GM19238 (cell line): ENCODE measurements at regions not wholly inside any gene's neighbourhood (a gene's known extent, or its start where the extent isn't known, plus 50 kb on each side); places are given as distances from the start of the nearest gene placed in this dataset.

Source experiments
- DNase-seq: peaks from one replicate; pipeline ENCODE4 v3.0.0; 2011; ENCODE audit warnings: low spot score; ENCODE audit not compliant: insufficient read length

- no peak for DNase-seq
These were observed 475.5 kb downstream of the CETN3 start for GRCh38 chr5:89934069-89934468.

- no peak for DNase-seq
These were observed 476.8 kb downstream of the CETN3 start for GRCh38 chr5:89932771-89933181.

GRCh38 chr5:89930591-89931392 lies 478.8 kb downstream of the CETN3 start:
- no peak for DNase-seq

- no peak for DNase-seq
These were observed 479.7 kb downstream of the CETN3 start for GRCh38 chr5:89929834-89930233.

DNA sequence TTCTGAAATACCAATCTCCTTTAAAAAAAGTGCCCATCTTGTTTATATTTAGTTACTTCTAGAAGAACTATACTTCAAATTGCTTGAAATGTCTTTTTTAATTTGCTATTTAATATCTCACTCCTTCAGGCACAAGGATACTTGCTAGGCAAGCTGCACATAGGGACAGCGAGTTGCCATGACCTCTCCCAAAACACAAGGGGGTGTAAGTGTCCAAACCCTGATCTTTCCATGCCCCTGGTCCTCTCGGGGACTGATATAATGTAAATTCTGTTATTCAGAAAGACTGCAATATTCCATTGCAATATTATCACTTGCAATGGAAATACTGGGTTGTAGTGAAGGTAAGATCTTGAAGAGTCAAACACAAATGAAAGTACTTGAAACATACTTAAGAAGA lies 480.4 kb downstream of the CETN3 start:
- no peak for DNase-seq

DNA sequence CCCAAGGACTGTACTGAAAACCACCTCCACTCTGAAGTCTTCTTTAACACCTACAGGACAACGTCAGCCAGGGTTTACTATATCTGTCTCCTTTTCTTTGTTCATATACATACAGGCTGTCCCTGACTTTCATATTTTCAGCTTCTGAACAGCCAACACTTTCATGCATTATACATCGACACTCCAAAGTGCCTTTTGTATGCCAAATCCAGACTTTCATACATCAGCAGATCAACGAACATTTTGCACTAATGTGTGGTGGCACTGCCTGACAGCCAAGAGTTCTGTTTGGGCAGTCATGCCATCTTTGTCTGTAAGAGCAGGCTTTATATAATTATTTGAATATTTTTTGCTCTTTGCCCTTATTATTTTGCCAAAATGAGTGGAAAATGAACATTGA lies 487.4 kb downstream of the CETN3 start:
- no peak for DNase-seq

DNA sequence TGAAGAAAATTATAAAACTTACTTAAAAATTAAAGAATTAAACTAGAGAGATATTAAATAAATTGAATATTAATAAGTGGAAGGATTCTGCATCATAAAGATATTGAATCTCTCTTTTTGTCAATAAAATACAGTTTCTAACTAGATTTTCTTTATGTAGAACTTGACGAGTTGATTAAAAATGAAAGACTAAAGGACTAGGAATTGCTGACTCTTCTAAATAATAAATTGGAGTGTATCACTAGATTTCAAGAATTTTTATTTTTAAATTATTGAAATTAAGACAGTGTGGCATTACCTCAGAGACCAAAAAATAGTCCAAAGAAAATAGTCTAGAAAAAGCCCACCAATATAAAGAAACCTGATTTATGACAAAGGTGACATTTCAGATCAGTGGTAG lies 492.4 kb downstream of the CETN3 start:
- no peak for DNase-seq

GRCh38 chr5:89916131-89916530 lies 493.4 kb downstream of the CETN3 start:
- DNase-seq: no peak

GRCh38 chr5:89908876-89909275 lies 500.7 kb downstream of the CETN3 start:
- DNase-seq: no peak

DNA sequence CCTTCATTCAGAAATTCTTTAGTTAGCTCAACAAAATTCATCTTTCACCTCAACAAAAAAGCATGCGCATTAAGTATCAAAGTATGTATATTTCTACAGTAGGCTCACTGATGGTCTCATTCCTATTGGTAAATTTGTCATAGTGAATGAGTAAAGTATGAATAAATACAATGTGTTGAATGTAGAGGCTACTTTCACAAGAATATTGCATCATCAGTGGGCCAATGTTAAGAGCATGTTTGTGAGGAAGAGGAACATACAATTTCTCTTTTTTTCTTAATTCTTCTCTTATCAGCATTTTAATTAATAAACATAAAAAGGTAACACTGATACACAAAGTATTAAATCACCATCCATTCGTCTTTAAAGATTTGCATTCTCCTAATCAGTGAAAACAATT lies 505.1 kb downstream of the CETN3 start:
- DNase-seq: no peak

- DNase-seq: no peak
These were observed 507.6 kb downstream of the CETN3 start for GRCh38 chr5:89901983-89902382.

DNA sequence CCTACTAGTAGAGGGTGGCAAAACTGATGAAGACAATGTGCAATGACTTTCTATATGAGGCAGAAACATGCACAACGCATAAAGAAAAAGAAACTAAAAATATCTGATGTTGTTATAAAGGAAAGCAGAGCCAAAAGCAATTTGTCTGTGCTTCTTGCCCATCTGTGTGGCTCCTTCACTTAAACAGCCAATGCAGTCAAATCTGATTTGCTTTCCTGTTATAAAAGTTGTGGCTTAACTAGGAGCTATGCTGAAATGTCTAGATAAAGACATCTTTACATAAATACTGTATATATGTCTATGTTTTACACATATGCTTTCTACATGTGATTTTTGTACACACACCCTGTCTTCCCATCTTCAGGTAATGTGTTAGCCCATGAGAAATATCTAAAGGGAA lies 508.2 kb downstream of the CETN3 start:
- DNase-seq: no peak

GRCh38 chr5:89900346-89900745 lies 509.2 kb downstream of the CETN3 start:
- DNase-seq: no peak

- no peak for DNase-seq
These were observed 510.0 kb downstream of the CETN3 start for GRCh38 chr5:89899559-89899958.

DNA sequence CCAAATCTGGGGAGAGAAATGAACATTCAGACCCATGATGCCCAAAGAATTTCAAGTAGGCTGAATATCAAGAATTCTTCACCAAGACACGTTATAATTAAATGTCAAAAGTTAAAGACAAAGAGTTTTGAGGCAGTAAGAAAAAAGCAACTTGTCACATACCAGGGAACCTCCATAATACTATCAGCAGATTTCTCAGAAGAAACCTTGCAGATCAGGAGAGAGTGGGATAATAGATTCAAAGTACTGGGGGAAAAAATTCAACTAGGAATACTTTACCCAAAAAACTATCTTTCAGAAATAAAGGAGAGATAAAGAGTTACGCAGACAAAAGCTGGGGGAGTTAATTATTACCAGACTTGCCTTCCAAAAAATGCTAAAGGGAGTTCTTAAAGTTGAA lies 516.0 kb downstream of the CETN3 start:
- DNase-seq: no peak

DNA sequence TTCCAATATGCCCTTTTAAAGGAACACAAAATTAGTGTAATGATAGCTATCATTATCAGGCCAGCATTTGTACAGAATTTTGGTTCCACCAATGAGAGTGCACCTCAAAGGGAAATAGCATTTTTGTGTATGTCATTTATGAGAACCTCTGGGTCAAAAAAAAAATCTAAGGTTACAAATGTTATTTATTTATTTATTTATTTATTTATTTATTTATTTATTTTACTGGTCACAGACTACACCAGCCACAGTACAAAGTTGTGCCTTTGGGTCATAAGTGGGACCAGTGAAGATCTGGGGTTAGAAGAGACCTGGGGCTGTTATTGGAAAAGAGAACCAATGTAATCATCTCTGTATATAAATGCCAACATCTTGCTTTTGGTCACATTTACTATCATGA lies 523.9 kb downstream of the CETN3 start:
- DNase-seq: no peak

DNA sequence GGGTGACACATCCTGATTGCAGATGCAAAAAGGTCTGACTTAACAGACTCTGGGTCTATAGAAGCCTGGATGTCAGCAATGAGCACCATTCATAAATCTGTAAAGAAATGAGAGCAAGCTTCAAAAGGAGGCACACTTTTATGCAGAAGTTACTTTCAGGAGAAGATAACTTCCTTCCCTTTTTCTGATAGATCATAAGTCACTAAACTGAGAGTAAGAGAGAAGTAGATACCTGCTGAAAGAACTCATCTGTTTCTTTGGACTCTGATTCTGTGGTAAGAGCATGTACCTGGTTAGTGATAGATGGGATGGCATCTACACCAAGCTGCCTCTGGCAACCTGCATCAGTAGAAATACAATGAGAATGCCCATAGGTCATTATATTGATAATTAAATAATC lies 525.6 kb downstream of the CETN3 start:
- no peak for DNase-seq

- no peak for DNase-seq
These were observed 531.1 kb downstream of the CETN3 start for GRCh38 chr5:89878140-89879132.

DNA sequence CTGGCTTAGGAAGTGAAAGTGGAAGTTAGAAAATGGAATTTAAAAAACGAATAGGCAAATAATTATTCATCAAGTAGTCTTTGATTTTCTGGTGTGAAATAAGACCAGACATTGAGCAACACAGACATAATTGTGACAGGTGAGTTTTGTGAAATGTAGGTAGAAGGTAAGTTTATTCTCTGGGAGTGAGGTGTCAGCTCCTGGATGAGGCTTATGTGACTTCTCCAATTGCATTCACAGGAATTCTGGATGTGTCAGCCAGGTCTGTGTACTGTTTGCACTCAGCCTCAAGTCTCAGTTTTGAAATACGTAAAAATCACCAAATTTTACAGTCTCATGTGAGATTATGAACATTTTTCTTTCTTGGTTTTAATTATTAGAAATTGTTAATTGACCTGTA lies 537.6 kb downstream of the CETN3 start:
- DNase-seq: no peak

GRCh38 chr5:89869346-89869745 lies 540.2 kb downstream of the CETN3 start:
- DNase-seq: no peak

- no peak for DNase-seq
These were observed 543.1 kb downstream of the CETN3 start for GRCh38 chr5:89866410-89866809.

DNA sequence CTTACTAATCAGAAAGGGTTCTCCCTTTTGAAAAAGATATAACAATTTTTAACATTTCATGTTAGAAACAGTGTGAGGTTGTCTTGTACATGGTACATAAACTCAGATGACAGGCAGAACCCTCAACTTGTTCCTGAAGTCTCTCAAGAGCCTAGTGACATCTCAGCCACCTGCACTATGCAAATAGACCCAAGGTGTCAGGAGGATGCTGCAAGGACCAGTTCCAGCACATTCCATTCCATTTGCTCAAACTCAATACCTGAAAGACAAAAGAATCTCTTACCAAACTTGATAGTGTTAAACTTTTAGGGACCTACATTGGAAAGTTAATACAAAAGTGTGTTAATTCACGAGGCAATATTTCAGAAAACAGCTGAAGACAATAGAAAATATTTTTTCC lies 544.6 kb downstream of the CETN3 start:
- no peak for DNase-seq
